ENCODE measurements at regions not wholly inside any gene's neighbourhood (a gene's known extent, or its start where the extent isn't known, plus 50 kb on each side); places are given as distances from the start of the nearest gene placed in this dataset.

GRCh38 chr12:4859478-4860210 is 50.1 kb upstream of the KCNA1 start:
- Histone ChIP-seq H3K36me3 (no peaks in the 10 kb centered on the region), H3K9me3 (replicated peaks in 1 of 11) (no peaks in the 10 kb centered on the region), H3K4me2 (peak overlapping the region in 2 of 11 experiments; percentile 4 to 10; a peak in 3 of 22 replicates), H3K4me3 (no peak overlapping the region), H3K27me3 (peaks cover 0 to 14% (median 6%) of the 10 kb centered on the region in 11 experiments; a peak in 9 of 22 replicates), H3K4me1 (peaks cover 0 to 38% (median 28%) of the 10 kb centered on the region in 10 experiments; a peak in 17 of 20 replicates), H3K27ac (no peak overlapping the region), H4K20me1 (peaks cover 0 to 11% (median 0%) of the 10 kb centered on the region in 11 experiments; a peak in 1 of 22 replicates), H3K9ac (no peak overlapping the region)
- TF ChIP-seq Cebpa-rat (IDR thresholded peaks at IDR 0.05): no peak
